ENCODE measurements at regions not wholly inside any gene's neighbourhood (a gene's known extent, or its start where the extent isn't known, plus 50 kb on each side); places are given as distances from the start of the nearest gene placed in this dataset.

DNA sequence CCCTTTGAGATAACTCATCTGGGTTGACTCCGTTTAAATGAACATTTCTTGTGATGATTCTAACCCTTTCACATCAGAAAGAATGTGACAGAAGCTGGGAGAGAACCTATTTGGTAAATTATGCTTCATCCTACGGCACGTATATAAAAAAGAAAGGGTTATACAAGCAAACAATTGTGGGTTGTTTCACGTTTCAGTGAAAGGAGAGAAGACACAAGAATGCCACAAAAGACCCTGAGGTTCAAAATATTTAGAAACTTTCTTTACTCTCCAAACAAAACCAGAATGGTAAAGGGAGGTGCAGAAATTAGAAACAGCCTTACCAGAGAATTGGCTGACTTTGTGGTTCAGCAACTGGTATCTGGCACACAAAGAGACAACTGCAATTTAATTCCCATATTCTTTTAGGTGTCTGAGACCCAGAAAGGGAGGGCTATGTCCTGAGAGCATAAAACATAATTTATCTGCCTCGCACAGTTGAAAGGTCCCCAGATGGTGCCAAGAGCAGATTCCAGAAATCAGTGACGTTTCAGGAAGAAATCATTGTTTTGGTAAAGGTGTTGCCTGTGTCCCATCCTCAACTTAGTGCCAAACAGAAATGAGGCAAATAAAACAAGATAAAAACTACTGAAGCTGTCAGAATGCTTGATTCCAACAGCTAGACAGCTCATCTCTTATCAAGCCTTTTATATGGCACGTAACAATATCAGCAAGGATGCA is 361.4 kb downstream of the EFNB2 start:
- H3K4me3 ChIP-seq (ENCODE audit: insufficient read depth, low read length), result no peak overlapping the region
- H3K79me2 ChIP-seq (ENCODE audit: insufficient read depth, low read length), result no peaks in the 10 kb centered on the region
- H4K20me1 ChIP-seq (ENCODE audit: insufficient read depth, low read length), result no peaks in the 10 kb centered on the region
- H3K4me1 ChIP-seq (ENCODE audit: insufficient read depth, low read length), result peaks cover 14% of the 10 kb centered on the region
- TF ChIP-seq, protein P1, sequence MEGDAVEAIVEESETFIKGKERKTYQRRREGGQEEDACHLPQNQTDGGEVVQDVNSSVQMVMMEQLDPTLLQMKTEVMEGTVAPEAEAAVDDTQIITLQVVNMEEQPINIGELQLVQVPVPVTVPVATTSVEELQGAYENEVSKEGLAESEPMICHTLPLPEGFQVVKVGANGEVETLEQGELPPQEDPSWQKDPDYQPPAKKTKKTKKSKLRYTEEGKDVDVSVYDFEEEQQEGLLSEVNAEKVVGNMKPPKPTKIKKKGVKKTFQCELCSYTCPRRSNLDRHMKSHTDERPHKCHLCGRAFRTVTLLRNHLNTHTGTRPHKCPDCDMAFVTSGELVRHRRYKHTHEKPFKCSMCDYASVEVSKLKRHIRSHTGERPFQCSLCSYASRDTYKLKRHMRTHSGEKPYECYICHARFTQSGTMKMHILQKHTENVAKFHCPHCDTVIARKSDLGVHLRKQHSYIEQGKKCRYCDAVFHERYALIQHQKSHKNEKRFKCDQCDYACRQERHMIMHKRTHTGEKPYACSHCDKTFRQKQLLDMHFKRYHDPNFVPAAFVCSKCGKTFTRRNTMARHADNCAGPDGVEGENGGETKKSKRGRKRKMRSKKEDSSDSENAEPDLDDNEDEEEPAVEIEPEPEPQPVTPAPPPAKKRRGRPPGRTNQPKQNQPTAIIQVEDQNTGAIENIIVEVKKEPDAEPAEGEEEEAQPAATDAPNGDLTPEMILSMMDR (IDR thresholded peaks at IDR 0.05; ENCODE audit: extremely low read depth, low read depth, low read length), result no peak
- H3K36me3 ChIP-seq (ENCODE audit: insufficient read depth, low read length), result no peaks in the 10 kb centered on the region
- no peaks in the 10 kb centered on the region for H3K9me3 ChIP-seq (ENCODE audit: low read depth, low read length)
- H3K4me2 ChIP-seq (ENCODE audit: insufficient read depth, low read length), result no peak overlapping the region
- H3K27me3 ChIP-seq (ENCODE audit: insufficient read depth, low read length), result no peaks in the 10 kb centered on the region
- no peak overlapping the region for H3K27ac ChIP-seq (ENCODE audit: low read depth, low read length)
- DNase-seq (ENCODE audit: insufficient read length, low spot score, missing footprints), result no peak
- H2AFZ ChIP-seq (ENCODE audit: low read length), result no peak overlapping the region

- no peak overlapping the region for H3K4me3 ChIP-seq (ENCODE audit: insufficient read depth, low read length)
- H3K36me3 ChIP-seq (ENCODE audit: insufficient read depth, low read length), result no peaks in the 10 kb centered on the region
- H3K9me3 ChIP-seq (ENCODE audit: low read depth, low read length), result no peaks in the 10 kb centered on the region
- TF ChIP-seq, protein P1 (IDR thresholded peaks at IDR 0.05; ENCODE audit: extremely low read depth, low read depth, low read length), result no peak
- no peak for DNase-seq (ENCODE audit: insufficient read length, low spot score, missing footprints)
- no peak overlapping the region for H2AFZ ChIP-seq (ENCODE audit: low read length)
- H4K20me1 ChIP-seq (ENCODE audit: insufficient read depth, low read length), result no peaks in the 10 kb centered on the region
- no peaks in the 10 kb centered on the region for H3K79me2 ChIP-seq (ENCODE audit: insufficient read depth, low read length)
- H3K4me1 ChIP-seq (ENCODE audit: insufficient read depth, low read length), result peaks cover 14% of the 10 kb centered on the region
- no peaks in the 10 kb centered on the region for H3K27me3 ChIP-seq (ENCODE audit: insufficient read depth, low read length)
- H3K4me2 ChIP-seq (ENCODE audit: insufficient read depth, low read length), result no peak overlapping the region
- H3K27ac ChIP-seq (ENCODE audit: low read depth, low read length), result no peak overlapping the region
Measured at GRCh38 chr13:106173346-106173745, 362.1 kb downstream of the EFNB2 start.

DNA sequence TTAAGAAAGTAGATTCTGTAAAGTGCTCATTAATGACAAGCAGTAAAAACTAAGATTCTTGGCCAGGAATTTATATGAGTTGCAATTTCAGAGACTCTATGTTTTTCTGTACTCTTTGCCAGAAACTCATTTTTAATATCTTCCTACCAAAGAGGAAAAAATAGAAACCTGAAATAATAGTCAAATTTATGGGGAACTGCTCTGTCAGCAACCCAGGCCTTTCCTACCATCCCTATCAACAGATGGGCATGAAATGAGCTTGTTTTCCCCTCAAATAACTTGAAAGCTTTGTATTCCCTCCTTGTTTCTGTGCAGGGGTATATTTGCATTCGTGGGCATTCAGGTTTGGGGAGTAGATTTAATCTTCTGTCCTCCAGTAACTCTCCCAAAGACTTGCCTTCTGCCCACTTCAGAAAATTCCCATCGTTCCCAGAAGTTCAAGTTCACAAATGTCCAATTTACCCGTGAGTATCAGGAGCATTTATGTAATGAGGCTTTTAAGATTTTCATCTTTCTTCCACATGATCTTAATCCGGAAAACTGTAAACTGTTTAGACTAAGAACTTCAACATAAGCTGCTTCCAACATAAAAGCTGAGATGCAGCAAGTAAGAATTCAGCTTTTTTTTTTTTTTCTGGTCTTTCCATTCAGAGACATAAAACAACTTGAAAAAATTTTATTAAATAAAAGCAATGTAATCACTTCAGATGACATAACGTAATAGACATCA is 363.1 kb downstream of the EFNB2 start:
- H2AFZ ChIP-seq (ENCODE audit: low read length), result no peak overlapping the region
- no peaks in the 10 kb centered on the region for H3K36me3 ChIP-seq (ENCODE audit: insufficient read depth, low read length)
- H3K27me3 ChIP-seq (ENCODE audit: insufficient read depth, low read length), result no peaks in the 10 kb centered on the region
- no peaks in the 10 kb centered on the region for H3K79me2 ChIP-seq (ENCODE audit: insufficient read depth, low read length)
- no peaks in the 10 kb centered on the region for H4K20me1 ChIP-seq (ENCODE audit: insufficient read depth, low read length)
- peaks cover 14% of the 10 kb centered on the region for H3K4me1 ChIP-seq (ENCODE audit: insufficient read depth, low read length)
- no peak overlapping the region for H3K27ac ChIP-seq (ENCODE audit: low read depth, low read length)
- no peak overlapping the region for H3K4me3 ChIP-seq (ENCODE audit: insufficient read depth, low read length)
- no peak overlapping the region for H3K4me2 ChIP-seq (ENCODE audit: insufficient read depth, low read length)
- TF ChIP-seq, protein P1 (IDR thresholded peaks at IDR 0.05; ENCODE audit: extremely low read depth, low read depth, low read length), result no peak
- H3K9me3 ChIP-seq (ENCODE audit: low read depth, low read length), result no peaks in the 10 kb centered on the region
- DNase-seq (ENCODE audit: insufficient read length, low spot score, missing footprints), result no peak

DNA sequence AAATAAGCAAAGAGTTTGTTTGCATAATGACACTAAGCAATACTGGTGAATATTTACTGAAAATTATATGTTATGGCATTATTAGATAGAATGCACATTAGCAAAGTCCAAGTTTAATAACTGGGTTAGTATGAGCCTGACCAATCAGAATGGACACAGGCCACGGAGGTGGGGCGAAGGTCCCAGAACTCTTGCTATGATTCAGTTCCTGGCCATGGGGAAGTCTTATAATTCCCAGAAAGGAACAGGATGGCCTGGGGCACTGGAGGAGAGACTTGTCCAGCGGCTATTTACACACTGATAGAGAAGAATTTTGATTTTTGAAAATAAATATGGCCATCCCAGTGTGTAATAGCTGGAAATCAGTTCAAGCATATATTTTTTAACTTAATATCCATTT is 372.0 kb downstream of the EFNB2 start:
- Histone ChIP-seq H2AFZ (ENCODE audit: low read length) (no peak overlapping the region), H3K4me3 (ENCODE audit: insufficient read depth, low read length) (no peak overlapping the region), H3K27ac (ENCODE audit: low read depth, low read length) (no peak overlapping the region), H4K20me1 (ENCODE audit: insufficient read depth, low read length) (no peaks in the 10 kb centered on the region), H3K27me3 (ENCODE audit: insufficient read depth, low read length) (no peaks in the 10 kb centered on the region), H3K79me2 (ENCODE audit: insufficient read depth, low read length) (no peaks in the 10 kb centered on the region), H3K4me2 (ENCODE audit: insufficient read depth, low read length) (no peak overlapping the region), H3K36me3 (ENCODE audit: insufficient read depth, low read length) (no peaks in the 10 kb centered on the region), H3K9me3 (ENCODE audit: low read depth, low read length) (no peaks in the 10 kb centered on the region), H3K4me1 (ENCODE audit: insufficient read depth, low read length) (peaks cover 5% of the 10 kb centered on the region)
- no peak for DNase-seq (ENCODE audit: insufficient read length, low spot score, missing footprints)
- TF ChIP-seq, protein P1 (IDR thresholded peaks at IDR 0.05; ENCODE audit: extremely low read depth, low read depth, low read length), result no peak

Data from osteoblast (primary cell).